IMR-90 (cell line): ENCODE measurements at regions not wholly inside any gene's neighbourhood (a gene's known extent, or its start where the extent isn't known, plus 50 kb on each side); places are given as distances from the start of the nearest gene placed in this dataset.
"Not testable (repeated sequence)": the region's sequence is repeated elsewhere in the genome, so short reads cannot be mapped to it uniquely, and the experiment has no call there.

Experiments used
- ATAC-seq: fragments of 200-7000 bp; cut with Tn5 transposase; 2 replicates; pipeline ENCODE4 v1.9.1; 2020; ENCODE audit warnings: low read depth, mild to moderate bottlenecking, moderate library complexity
- BruUV-seq: library from RNA; stranded (reverse); fragments of 400-500 nt; replicated peaks from 2 replicates; lab custom pipeline; 2021; lab: Mats Ljungman, UMichigan
- CTCF ChIA-PET: fragments of 300-600 bp; formaldehyde crosslinking; extraction: SDS; loops from one replicate; lab custom pipeline; 2021; ENCODE audit warnings: antibody characterized with exemption; lab: Yijun Ruan, JAX
- POLR2A ChIA-PET: fragments of 300-600 bp; sonication (Branson Sonifier 250); formaldehyde crosslinking; loops from one replicate; lab custom pipeline; 2022; ENCODE audit warnings: antibody characterized with exemption; ENCODE audit not compliant: unreplicated experiment; lab: Charles Lee
- DNase-seq: peaks from one replicate; pipeline ENCODE4 v3.0.0; 2013
- H2AFZ ChIP-seq: replicated peaks from 2 replicates; pipeline ENCODE3; 2013; ENCODE audit warnings: low read length, mild to moderate bottlenecking; ENCODE audit not compliant: poor library complexity
- H2AK5ac ChIP-seq: 2 replicates; pipeline ENCODE4 v1.6.1; 2013; ENCODE audit warnings: low read depth, low read length, inconsistent platforms
- H2AK9ac ChIP-seq: replicated peaks from 2 replicates; pipeline ENCODE3; 2013; ENCODE audit warnings: mild to moderate bottlenecking, low read depth, low read length, moderate library complexity; ENCODE audit not compliant: poor library complexity
- H2BK120ac ChIP-seq: 2 replicates; pipeline ENCODE4 v1.6.1; 2013; ENCODE audit warnings: low read depth, low read length, inconsistent platforms
- H2BK15ac ChIP-seq: 3 replicates; pipeline ENCODE4 v1.6.1; 2013; ENCODE audit warnings: low read depth, low read length, inconsistent platforms
- H2BK20ac ChIP-seq: 2 replicates; pipeline ENCODE4 v1.6.1; 2013; ENCODE audit warnings: low read depth, mild to moderate bottlenecking, inconsistent platforms, low read length, moderate library complexity
- H2BK5ac ChIP-seq: 2 replicates; pipeline ENCODE4 v1.6.1; 2013; ENCODE audit warnings: mild to moderate bottlenecking, low read depth, low read length, inconsistent platforms; ENCODE audit not compliant: poor library complexity, severe bottlenecking
- H3K14ac ChIP-seq: replicated peaks from 2 replicates; pipeline ENCODE4 v1.6.1; 2013; ENCODE audit warnings: low read depth, low read length, inconsistent platforms
- H3K18ac ChIP-seq: 2 replicates; pipeline ENCODE4 v1.6.1; 2013; ENCODE audit warnings: low read depth, low read length, control low read depth
- H3K23ac ChIP-seq: 2 replicates; pipeline ENCODE4 v1.6.1; 2013; ENCODE audit warnings: low read depth, low read length, inconsistent platforms
- H3K27ac ChIP-seq: 2 replicates; pipeline ENCODE4 v1.5.1; 2013; ENCODE audit warnings: mild to moderate bottlenecking, control low read depth, low read length; ENCODE audit not compliant: insufficient read depth
- H3K27me3 ChIP-seq: 2 replicates; pipeline ENCODE4 v1.6.1; 2013; ENCODE audit warnings: low read length; ENCODE audit not compliant: control insufficient read depth, insufficient read depth
- H3K36me3 ChIP-seq: 2 replicates; pipeline ENCODE4 v1.6.1; 2013; ENCODE audit warnings: low read length, mixed read lengths; ENCODE audit not compliant: control insufficient read depth, insufficient read depth
- H3K4ac ChIP-seq: 2 replicates; pipeline ENCODE4 v1.6.1; 2013; ENCODE audit warnings: low read depth, low read length, inconsistent platforms
- H3K4me1 ChIP-seq: 2 replicates; pipeline ENCODE4 v1.6.1; 2013; ENCODE audit warnings: low read length, mixed read lengths; ENCODE audit not compliant: control insufficient read depth, insufficient read depth
- H3K4me2 ChIP-seq: 2 replicates; pipeline ENCODE4 v1.6.1; 2013; ENCODE audit warnings: low read depth, mild to moderate bottlenecking, control low read depth, low read length, moderate library complexity
- H3K4me3 ChIP-seq: 2 replicates; pipeline ENCODE4 v1.5.1; 2013; ENCODE audit warnings: low read depth, mild to moderate bottlenecking, control low read depth, low read length, moderate library complexity; ENCODE audit not compliant: insufficient read depth
- H3K56ac ChIP-seq: 2 replicates; pipeline ENCODE4 v1.6.1; 2013; ENCODE audit warnings: low read length, inconsistent platforms; ENCODE audit not compliant: insufficient read depth; ENCODE audit errors: extremely low read depth
- H3K79me1 ChIP-seq, 2 experiments: 2 replicates each; pipeline ENCODE4 v1.6.1; 2013; ENCODE audit warnings: low read length in 2 of 2, inconsistent platforms in 1 of 2, low read depth in 1 of 2
- H3K9ac ChIP-seq: 2 replicates; pipeline ENCODE4 v1.6.1; 2013; ENCODE audit warnings: low read depth, low read length, control low read depth
- H3K9me1 ChIP-seq: 2 replicates; pipeline ENCODE4 v1.6.1; 2013; ENCODE audit warnings: low read length, inconsistent platforms; ENCODE audit not compliant: insufficient read depth
- H3K9me3 ChIP-seq: 2 replicates; pipeline ENCODE4 v1.6.1; 2013; ENCODE audit warnings: low read length; ENCODE audit not compliant: control insufficient read depth, insufficient read depth
- H4K20me1 ChIP-seq: 2 replicates; pipeline ENCODE4 v1.6.1; 2013; ENCODE audit warnings: low read length, inconsistent platforms; ENCODE audit not compliant: insufficient read depth
- H4K5ac ChIP-seq: 2 replicates; pipeline ENCODE4 v1.6.1; 2013; ENCODE audit warnings: mild to moderate bottlenecking, low read depth, low read length, control low read depth
- H4K8ac ChIP-seq, 2 experiments: 2 replicates each; pipeline ENCODE4 v1.6.1; 2013; ENCODE audit warnings: low read depth in 2 of 2, low read length in 2 of 2, control low read depth in 1 of 2, inconsistent platforms in 1 of 2
- H4K91ac ChIP-seq: 2 replicates; pipeline ENCODE4 v1.6.1; 2013; ENCODE audit warnings: low read depth, low read length, inconsistent platforms; ENCODE audit not compliant: insufficient read depth
- CHD1 ChIP-seq: IDR thresholded peaks from 2 replicates; pipeline ENCODE4 v1.6.1; 2012; ENCODE audit warnings: low read depth, low read length, improper control_type of control experiment
- MAFK ChIP-seq: IDR thresholded peaks from 2 replicates; pipeline ENCODE4 v1.6.1; 2012; ENCODE audit warnings: low read depth, low read length, improper control_type of control experiment
- RCOR1 ChIP-seq: IDR thresholded peaks from 2 replicates; pipeline ENCODE4 v1.6.1; 2012; ENCODE audit warnings: mild to moderate bottlenecking, low read length, improper control_type of control experiment; ENCODE audit not compliant: insufficient replicate concordance
- WGBS, 2 experiments: methylation state at CpG; one replicate each; pipeline versions ENCODE4 v1.1.5 to v1.1.7; 2013; ENCODE audit warnings: missing lambda C conversion rate in 2 of 2; ENCODE audit not compliant: insufficient read length in 1 of 2; ENCODE audit errors: extremely low coverage in 2 of 2; 5-methylcytosine and 5-hydroxymethylcytosine counted together
- dilution Hi-C: fragments of 300-500 bp; cut with HindIII; formaldehyde crosslinking; loops from one replicate; pipeline ENCODE4 v1.14.3; 2018; ENCODE audit warnings: low sequenced_read_pairs; ENCODE audit not compliant: unreplicated experiment
- in situ Hi-C: fragments of 300-500 bp; cut with MboI; formaldehyde crosslinking; loops from 3 replicates; pipeline ENCODE4 v1.14.3; 2019; ENCODE audit warnings: low sequenced_read_pairs, inconsistent platforms, mixed read lengths
- intact Hi-C: fragments of 100-400 bp; cut with micrococcal nuclease; formaldehyde crosslinking; loops from 2 replicates; pipeline ENCODE4 v1.10.0; 2022
- TF ChIP-seq, protein P1 (sequence below): fragments of 150-350 bp; IDR thresholded peaks from 2 replicates; pipeline ENCODE4 v1.6.1; 2017; ENCODE audit warnings: mild to moderate bottlenecking, antibody characterized with exemption, low read length, low read depth
- TF ChIP-seq, protein P2 (sequence below): conservative IDR thresholded peaks from 2 replicates; pipeline ENCODE4 v1.5.1; 2012; ENCODE audit warnings: mild to moderate bottlenecking, low read depth, low read length, improper control_type of control experiment

DNA sequence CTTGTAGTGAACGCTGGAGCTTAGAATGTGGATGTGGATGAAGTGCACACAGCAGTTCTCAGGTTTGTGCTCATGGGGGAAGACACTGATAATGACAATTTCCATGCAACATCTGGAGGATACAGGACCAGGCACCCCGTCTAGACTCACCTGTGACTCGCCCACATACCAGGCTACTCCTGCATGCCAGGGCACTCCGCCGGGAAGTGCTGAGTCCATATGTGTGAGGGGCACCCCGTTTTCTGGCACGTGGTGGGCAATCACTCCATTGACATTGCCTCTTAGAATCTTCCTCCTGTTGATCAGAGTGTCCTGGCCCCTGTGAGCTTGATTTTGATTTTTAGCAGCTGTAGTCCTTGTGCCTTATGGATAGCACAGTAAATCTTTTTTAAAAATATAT is 90.9 kb upstream of the LRPAP1 start:
- H3K27me3 ChIP-seq = peaks cover 11% of the 10 kb centered on the region
- H2BK20ac ChIP-seq = no peak overlapping the region
- no peak overlapping the region for H4K91ac ChIP-seq
- ChIA-PET POLR2A (no interaction called here), CTCF (no interaction called here)
- H4K8ac ChIP-seq = no peak overlapping the region
- no peak overlapping the region for H2AK9ac ChIP-seq
- TF ChIP-seq, protein P1, sequence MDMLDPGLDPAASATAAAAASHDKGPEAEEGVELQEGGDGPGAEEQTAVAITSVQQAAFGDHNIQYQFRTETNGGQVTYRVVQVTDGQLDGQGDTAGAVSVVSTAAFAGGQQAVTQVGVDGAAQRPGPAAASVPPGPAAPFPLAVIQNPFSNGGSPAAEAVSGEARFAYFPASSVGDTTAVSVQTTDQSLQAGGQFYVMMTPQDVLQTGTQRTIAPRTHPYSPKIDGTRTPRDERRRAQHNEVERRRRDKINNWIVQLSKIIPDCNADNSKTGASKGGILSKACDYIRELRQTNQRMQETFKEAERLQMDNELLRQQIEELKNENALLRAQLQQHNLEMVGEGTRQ = no peak
- no peak for TF ChIP-seq CHD1
- no peak for TF ChIP-seq RCOR1
- no peak for TF ChIP-seq MAFK
- TF ChIP-seq, protein P2, sequence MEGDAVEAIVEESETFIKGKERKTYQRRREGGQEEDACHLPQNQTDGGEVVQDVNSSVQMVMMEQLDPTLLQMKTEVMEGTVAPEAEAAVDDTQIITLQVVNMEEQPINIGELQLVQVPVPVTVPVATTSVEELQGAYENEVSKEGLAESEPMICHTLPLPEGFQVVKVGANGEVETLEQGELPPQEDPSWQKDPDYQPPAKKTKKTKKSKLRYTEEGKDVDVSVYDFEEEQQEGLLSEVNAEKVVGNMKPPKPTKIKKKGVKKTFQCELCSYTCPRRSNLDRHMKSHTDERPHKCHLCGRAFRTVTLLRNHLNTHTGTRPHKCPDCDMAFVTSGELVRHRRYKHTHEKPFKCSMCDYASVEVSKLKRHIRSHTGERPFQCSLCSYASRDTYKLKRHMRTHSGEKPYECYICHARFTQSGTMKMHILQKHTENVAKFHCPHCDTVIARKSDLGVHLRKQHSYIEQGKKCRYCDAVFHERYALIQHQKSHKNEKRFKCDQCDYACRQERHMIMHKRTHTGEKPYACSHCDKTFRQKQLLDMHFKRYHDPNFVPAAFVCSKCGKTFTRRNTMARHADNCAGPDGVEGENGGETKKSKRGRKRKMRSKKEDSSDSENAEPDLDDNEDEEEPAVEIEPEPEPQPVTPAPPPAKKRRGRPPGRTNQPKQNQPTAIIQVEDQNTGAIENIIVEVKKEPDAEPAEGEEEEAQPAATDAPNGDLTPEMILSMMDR = no peak
- intact Hi-C loops (no loop called here), in situ Hi-C loops (no loop called here), dilution Hi-C loops (no loop called here)
- no peak overlapping the region for H3K27ac ChIP-seq
- H3K9ac ChIP-seq = no peak overlapping the region
- H3K23ac ChIP-seq = no peak overlapping the region
- no peaks in the 10 kb centered on the region for H4K20me1 ChIP-seq
- ATAC-seq (no peak), DNase-seq (no peak)
- no peak overlapping the region for H3K18ac ChIP-seq
- WGBS, 2 experiments = 40% methylated on average over 1 of the region's 7 CpGs; no CpG with 5 or more reads in 1 of the 2 experiments
- no peak overlapping the region for H4K5ac ChIP-seq
- H2BK120ac ChIP-seq = no peak overlapping the region
- no peak overlapping the region for H2AK5ac ChIP-seq
- no peaks in the 10 kb centered on the region for H3K9me3 ChIP-seq
- H2BK5ac ChIP-seq = no peak overlapping the region
- H3K36me3 ChIP-seq = no peaks in the 10 kb centered on the region
- H3K79me1 ChIP-seq = no peaks in the 10 kb centered on the region
- H2BK15ac ChIP-seq = no peak overlapping the region
- H3K4me1 ChIP-seq = no peaks in the 10 kb centered on the region
- no peak overlapping the region for H3K4me2 ChIP-seq
- H3K56ac ChIP-seq = no peak overlapping the region
- H2AFZ ChIP-seq = no peak overlapping the region
- no peak overlapping the region for H3K4me3 ChIP-seq
- no TSS peak for BruUV-seq
- H3K4ac ChIP-seq = no peak overlapping the region
- H3K9me1 ChIP-seq = no peaks in the 10 kb centered on the region
- H3K14ac ChIP-seq = no peak overlapping the region

DNA sequence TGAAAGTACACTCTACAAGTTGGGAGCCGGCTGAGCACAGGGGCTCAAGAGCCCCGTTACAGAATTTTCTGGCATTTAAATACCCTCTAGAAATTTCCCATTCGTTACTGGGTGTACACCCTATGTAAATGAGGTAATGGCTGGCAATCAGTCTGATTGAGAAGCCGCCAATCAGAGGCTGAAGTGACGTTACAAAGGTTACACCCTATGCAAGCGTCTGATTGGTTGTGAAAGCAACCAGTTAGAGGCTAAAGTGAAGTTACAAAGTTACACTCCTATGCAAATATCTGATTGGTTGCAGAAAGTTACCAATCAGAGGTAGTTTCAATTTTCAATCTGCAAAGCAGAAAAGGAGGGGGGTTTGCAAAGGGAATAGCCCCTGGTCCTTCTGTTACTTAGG is 88.1 kb upstream of the LRPAP1 start:
- H3K4me1 ChIP-seq, H2AFZ ChIP-seq, H2AK9ac ChIP-seq, in situ Hi-C loops, BruUV-seq, H3K9me1 ChIP-seq, H3K4me2 ChIP-seq, H3K79me1 ChIP-seq, H4K5ac ChIP-seq, H3K9ac ChIP-seq, H3K27me3 ChIP-seq, POLR2A ChIA-PET, H3K4ac ChIP-seq, H3K27ac ChIP-seq, H2BK15ac ChIP-seq, dilution Hi-C loops, H3K36me3 ChIP-seq, H2BK120ac ChIP-seq, CTCF ChIA-PET, H2BK5ac ChIP-seq, H4K20me1 ChIP-seq, H3K4me3 ChIP-seq, intact Hi-C loops, H3K56ac ChIP-seq, H3K14ac ChIP-seq, H3K9me3 ChIP-seq, H4K91ac ChIP-seq, H4K8ac ChIP-seq, H2AK5ac ChIP-seq, H3K23ac ChIP-seq, H2BK20ac ChIP-seq, H3K18ac ChIP-seq: not testable (repeated sequence)
- WGBS, 2 experiments = no CpG with 5 or more reads among the region's 6 CpGs
- ATAC-seq = 0 out of 2 replicates have a peak, but pooled peaks have one; percentile 40
- peak; percentile 4 for DNase-seq
